Tibial artery (tissue), 4 donors: ENCODE measurements at regions not wholly inside any gene's neighbourhood (a gene's known extent, or its start where the extent isn't known, plus 50 kb on each side); places are given as distances from the start of the nearest gene placed in this dataset.

ENCODE experiments used
- DNase-seq, 2 donors: peaks; one replicate each; pipeline ENCODE4 v3.0.0-alpha.2; 2019
- H3K27ac ChIP-seq, 2 donors: fragments of 200-600 bp; sonication (generic) in 1 of 2; 1 replicate in 1 of 2; 2 replicates in 1 of 2; pipeline ENCODE4 v1.5.1; 2018 to 2019; ENCODE audit warnings: mild to moderate bottlenecking in 1 of 2
- H3K27me3 ChIP-seq, 2 donors: fragments of 200-600 bp; sonication (generic) in 1 of 2; one replicate each; pipeline versions ENCODE4 v1.5.1 to v1.6.0; 2016 to 2019
- H3K36me3 ChIP-seq, 3 donors: fragments of 200-600 bp; sonication (generic) in 2 of 3; one replicate each; pipeline ENCODE4 v1.5.1; 2016 to 2019; ENCODE audit warnings: mild to moderate bottlenecking in 2 of 3
- H3K4me1 ChIP-seq, 4 donors: fragments of 200-600 bp; sonication (generic) in 2 of 4; 1 replicate in 3 of 4; 2 replicates in 1 of 4; pipeline ENCODE4 v1.5.1; 2016 to 2019
- H3K4me3 ChIP-seq, 2 donors: fragments of 200-600 bp; sonication (generic) in 1 of 2; 1 replicate in 1 of 2; 2 replicates in 1 of 2; pipeline ENCODE4 v1.5.1; 2018 to 2019; ENCODE audit warnings: mild to moderate bottlenecking in 2 of 2
- H3K9me3 ChIP-seq, 3 donors: fragments of 200-600 bp; sonication (generic) in 1 of 3; one replicate each; pipeline ENCODE4 v1.5.1; 2016 to 2019
- intact Hi-C: fragments of 100-400 bp; cut with DNase I; formaldehyde crosslinking; loops from one replicate; pipeline ENCODE4 v1.15.0; 2023; ENCODE audit warnings: low total_unique reads
- TF ChIP-seq, protein P1 (sequence below), 2 experiments: fragments of 200-600 bp in 1 of 2; fragments of 450-650 bp in 1 of 2; IDR thresholded peaks; one replicate each; pipeline ENCODE4 v1.5.1; 2017 to 2019; ENCODE audit warnings: antibody characterized with exemption in 2 of 2, mild to moderate bottlenecking in 1 of 2, moderate library complexity in 1 of 2

DNA sequence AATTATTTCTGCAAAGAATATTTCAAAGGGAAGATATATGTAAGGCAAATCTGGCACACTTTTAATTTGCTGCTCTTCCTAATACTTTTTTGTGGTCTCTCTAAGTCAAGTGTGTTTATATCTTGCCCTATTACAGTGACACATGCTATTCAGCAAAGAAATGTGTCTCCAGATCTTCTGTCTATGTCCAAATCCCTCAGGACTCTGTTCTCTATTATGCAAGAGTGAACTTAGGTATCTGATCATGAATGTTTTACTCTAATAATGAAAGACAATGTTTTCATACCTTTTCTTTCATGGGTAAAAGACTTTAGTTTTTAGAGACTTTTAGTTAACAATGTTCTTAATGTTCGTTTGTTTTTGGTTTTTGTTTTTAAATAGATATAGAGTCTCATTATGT, 255.4 kb upstream of the DAB2 start:
- no peak for DNase-seq
- H3K9me3 ChIP-seq, result no peaks in the 10 kb centered on the region
- TF ChIP-seq, protein P1, sequence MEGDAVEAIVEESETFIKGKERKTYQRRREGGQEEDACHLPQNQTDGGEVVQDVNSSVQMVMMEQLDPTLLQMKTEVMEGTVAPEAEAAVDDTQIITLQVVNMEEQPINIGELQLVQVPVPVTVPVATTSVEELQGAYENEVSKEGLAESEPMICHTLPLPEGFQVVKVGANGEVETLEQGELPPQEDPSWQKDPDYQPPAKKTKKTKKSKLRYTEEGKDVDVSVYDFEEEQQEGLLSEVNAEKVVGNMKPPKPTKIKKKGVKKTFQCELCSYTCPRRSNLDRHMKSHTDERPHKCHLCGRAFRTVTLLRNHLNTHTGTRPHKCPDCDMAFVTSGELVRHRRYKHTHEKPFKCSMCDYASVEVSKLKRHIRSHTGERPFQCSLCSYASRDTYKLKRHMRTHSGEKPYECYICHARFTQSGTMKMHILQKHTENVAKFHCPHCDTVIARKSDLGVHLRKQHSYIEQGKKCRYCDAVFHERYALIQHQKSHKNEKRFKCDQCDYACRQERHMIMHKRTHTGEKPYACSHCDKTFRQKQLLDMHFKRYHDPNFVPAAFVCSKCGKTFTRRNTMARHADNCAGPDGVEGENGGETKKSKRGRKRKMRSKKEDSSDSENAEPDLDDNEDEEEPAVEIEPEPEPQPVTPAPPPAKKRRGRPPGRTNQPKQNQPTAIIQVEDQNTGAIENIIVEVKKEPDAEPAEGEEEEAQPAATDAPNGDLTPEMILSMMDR (IDR thresholded peaks at IDR 0.05), result no peak
- intact Hi-C loops, result no loop called here
- H3K36me3 ChIP-seq, result no peaks in the 10 kb centered on the region
- no peak overlapping the region for H3K27ac ChIP-seq
- H3K4me1 ChIP-seq, result no peaks in the 10 kb centered on the region
- no peak overlapping the region for H3K4me3 ChIP-seq
- no peaks in the 10 kb centered on the region for H3K27me3 ChIP-seq

DNA sequence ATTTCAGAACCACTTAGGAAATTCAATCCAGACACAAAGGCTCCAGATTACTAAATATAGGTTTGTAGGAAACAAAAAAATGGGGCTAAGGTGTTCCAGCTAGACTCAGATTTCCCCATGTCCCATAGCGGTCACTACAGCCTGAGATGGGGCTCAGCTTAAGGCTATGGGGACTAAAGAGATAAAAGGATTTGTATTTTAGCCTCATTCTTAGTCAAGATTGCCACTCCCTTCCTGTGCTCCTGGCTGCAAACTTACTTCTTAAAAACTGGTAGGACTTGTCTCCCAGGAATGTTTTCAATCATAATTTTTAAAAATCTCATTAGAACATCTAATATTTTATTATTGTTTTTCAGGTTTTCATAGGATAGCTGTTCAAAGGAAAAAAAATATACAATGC, 253.8 kb upstream of the DAB2 start:
- Histone ChIP-seq H3K27ac (no peak overlapping the region), H3K4me1 (no peaks in the 10 kb centered on the region), H3K36me3 (no peaks in the 10 kb centered on the region), H3K9me3 (no peaks in the 10 kb centered on the region), H3K4me3 (no peak overlapping the region), H3K27me3 (no peaks in the 10 kb centered on the region)
- TF ChIP-seq, protein P1 (IDR thresholded peaks at IDR 0.05), result no peak
- intact Hi-C loops, result no loop called here
- DNase-seq, result no peak

DNA sequence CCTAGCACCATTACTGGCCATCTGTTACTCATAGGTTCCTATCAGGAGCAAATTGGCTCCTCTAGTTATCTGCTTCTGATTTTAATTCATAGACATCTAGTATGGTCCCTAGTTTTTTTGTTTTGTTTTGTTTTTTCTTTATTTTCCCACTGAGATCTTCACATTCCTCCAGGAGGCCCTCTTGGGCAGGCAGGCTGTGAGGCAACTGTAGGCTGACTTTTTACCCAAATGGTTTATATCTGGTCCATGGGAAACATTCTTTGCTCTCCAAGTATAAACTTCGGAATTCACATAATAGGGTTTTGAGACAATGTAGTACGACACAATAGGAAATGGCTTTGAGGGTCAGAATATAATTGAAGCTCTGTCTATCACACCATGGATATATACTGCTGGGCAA, 250.9 kb upstream of the DAB2 start:
- TF ChIP-seq, protein P1 (IDR thresholded peaks at IDR 0.05), result no peak
- intact Hi-C loops, result no loop called here
- H3K27ac ChIP-seq, result no peak overlapping the region

DNA sequence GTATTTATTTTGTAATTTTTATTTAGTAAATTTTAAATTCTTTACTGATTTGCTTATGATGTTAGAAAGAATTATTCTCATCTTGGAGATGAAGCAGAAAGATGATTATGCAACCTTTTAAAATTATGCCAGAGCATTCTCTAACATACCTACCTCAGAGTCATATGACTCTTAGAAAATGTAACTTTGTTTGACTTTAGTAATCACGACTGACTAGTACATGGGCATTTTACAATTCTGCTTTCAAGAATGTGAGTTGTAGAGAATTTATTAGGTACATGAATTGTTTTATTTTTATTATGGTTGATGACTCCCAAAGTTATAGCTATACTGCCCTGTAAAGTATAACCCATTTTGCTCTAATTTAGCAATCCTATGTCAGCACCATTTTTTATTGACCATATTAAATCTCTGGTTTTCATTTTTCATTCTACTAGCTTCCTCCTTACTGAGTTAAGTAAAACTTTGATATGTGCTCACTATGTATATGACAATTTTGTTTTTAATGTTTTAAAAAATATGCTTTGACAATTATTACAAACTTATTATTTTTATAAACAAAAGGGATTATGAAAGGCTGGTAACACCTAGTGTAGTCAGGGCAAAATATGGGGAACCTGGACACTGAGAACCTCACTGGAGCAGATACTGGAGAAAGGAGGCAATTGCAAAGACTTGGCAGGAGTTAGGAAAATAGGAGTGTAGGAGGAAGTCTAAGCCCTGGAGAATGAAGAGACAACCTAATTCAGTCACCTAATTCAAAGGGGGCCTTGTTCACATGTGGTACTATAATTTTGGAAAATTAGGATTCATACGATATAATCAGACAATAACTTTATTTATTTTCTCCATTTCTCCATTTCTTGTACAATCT, 249.7 kb upstream of the DAB2 start:
- H3K4me1 ChIP-seq, result no peaks in the 10 kb centered on the region
- H3K9me3 ChIP-seq, result no peaks in the 10 kb centered on the region
- H3K36me3 ChIP-seq, result no peaks in the 10 kb centered on the region
- no peak for DNase-seq
- TF ChIP-seq, protein P1 (IDR thresholded peaks at IDR 0.05), result no peak
- no peak overlapping the region for H3K4me3 ChIP-seq
- no peak overlapping the region for H3K27ac ChIP-seq
- no peaks in the 10 kb centered on the region for H3K27me3 ChIP-seq
- intact Hi-C loops, result no loop called here

More for the DNA sequence above, 250.9 kb upstream of the DAB2 start:
- Histone ChIP-seq H3K4me1 (no peaks in the 10 kb centered on the region), H3K36me3 (no peaks in the 10 kb centered on the region), H3K27me3 (no peaks in the 10 kb centered on the region), H3K4me3 (no peak overlapping the region), H3K9me3 (no peaks in the 10 kb centered on the region)
- no peak for DNase-seq

DNA sequence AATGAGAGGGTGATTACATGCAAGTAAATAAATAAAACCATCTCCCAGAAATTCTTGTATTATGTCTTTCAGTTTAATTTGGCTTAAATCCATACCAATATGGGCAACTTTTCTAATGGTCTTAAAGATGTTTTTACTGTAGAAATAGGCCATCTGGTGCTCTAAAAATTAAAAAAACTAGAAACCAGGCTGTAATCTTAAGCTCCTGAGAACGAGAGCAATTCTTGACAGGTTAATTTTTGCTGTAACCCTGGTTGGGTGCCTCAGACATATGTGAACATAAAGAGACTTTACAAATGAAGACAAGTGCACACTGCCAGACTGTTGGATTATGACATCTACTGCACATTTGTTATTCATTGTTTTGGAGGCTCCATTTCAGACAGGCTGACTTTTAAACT, 246.8 kb upstream of the DAB2 start:
- H3K27ac ChIP-seq, result no peak overlapping the region
- H3K4me1 ChIP-seq, result no peaks in the 10 kb centered on the region
- H3K9me3 ChIP-seq, result no peaks in the 10 kb centered on the region
- H3K36me3 ChIP-seq, result no peaks in the 10 kb centered on the region
- H3K4me3 ChIP-seq, result no peak overlapping the region
- TF ChIP-seq, protein P1 (IDR thresholded peaks at IDR 0.05), result no peak
- H3K27me3 ChIP-seq, result no peaks in the 10 kb centered on the region
- intact Hi-C loops, result no loop called here
- DNase-seq, result no peak
